ENCODE measurements at regions not wholly inside any gene's neighbourhood (a gene's known extent, or its start where the extent isn't known, plus 50 kb on each side); places are given as distances from the start of the nearest gene placed in this dataset.
A peak's percentile ranks its signal among the peaks of the same experiment; 100 is the strongest.

DNA sequence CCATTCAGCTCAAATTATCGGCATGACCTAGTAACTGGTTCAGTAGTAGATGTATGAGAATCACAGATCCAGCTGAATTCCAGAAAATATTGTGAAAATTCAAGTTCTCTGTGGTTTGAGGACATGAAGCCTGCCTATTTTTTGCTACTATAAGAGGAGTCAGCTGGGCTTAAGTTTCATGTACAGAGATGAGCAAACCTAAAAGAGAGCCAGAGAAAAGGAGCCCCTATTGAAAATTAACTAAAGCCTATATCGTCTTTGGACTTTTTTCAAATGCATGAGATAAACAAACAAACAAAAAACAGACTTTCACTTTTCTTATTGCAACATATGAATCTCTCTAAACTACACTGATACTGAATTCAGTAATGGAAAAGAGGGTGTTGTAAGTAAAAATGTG is 106.8 kb upstream of the SPRY2 start:
- Histone ChIP-seq H3K27ac (no peak overlapping the region), H3K27me3 (no peaks in the 10 kb centered on the region), H3K36me3 (no peaks in the 10 kb centered on the region), H3K9me3 (no peaks in the 10 kb centered on the region), H3K4me3 (no peak overlapping the region), H3K4me1 (no peaks in the 10 kb centered on the region)
- no peak for DNase-seq
- 64 to 65% methylated on average over 2 of the region's 2 CpGs for WGBS, 2 donors
- TF ChIP-seq EP300 (IDR thresholded peaks at IDR 0.05): no peak
- intact Hi-C loops (cut with DNase I): no loop called here

DNA sequence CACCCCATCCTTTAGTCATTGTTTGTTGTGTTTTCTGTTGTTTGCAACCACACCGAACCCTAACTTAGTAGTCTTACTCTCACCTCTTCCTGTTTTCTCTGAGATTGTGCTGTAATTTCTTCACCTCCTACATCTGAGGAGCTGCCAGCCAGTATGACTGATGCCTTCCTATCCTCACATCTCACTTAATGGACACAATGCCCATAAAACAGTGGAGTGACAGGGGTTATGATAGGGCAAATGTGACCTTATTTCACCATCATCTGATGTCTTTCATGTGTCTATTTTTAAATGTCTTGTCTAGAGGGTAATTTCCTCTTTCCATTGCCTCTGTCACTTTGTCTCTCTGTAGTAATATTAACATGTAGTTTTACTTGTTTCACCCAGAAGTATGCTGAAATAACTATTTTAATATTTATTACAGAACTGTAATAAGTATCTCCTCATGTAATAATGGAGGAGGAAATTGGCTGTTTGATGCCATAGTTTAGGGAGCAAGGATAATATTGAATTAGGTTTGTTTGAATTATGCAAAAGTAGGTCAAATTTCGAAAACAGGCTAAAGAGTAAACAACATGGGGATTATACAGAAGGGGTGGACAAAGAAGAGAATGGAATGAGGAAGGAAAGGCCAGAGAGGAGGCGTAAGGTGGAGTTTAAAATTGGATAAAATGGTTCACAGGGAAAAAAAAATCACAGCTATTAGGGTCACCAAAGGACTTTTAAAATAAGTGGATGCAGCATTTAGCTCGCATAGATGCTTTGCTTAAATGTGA is 103.5 kb upstream of the SPRY2 start:
- no peak for DNase-seq
- TF ChIP-seq POLR2AphosphoS5 (IDR thresholded peaks at IDR 0.05) (no peak), EP300 (IDR thresholded peaks at IDR 0.05) (no peak), POLR2A (IDR thresholded peaks at IDR 0.05) (no peak)
- TF ChIP-seq, protein P1, sequence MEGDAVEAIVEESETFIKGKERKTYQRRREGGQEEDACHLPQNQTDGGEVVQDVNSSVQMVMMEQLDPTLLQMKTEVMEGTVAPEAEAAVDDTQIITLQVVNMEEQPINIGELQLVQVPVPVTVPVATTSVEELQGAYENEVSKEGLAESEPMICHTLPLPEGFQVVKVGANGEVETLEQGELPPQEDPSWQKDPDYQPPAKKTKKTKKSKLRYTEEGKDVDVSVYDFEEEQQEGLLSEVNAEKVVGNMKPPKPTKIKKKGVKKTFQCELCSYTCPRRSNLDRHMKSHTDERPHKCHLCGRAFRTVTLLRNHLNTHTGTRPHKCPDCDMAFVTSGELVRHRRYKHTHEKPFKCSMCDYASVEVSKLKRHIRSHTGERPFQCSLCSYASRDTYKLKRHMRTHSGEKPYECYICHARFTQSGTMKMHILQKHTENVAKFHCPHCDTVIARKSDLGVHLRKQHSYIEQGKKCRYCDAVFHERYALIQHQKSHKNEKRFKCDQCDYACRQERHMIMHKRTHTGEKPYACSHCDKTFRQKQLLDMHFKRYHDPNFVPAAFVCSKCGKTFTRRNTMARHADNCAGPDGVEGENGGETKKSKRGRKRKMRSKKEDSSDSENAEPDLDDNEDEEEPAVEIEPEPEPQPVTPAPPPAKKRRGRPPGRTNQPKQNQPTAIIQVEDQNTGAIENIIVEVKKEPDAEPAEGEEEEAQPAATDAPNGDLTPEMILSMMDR (IDR thresholded peaks at IDR 0.05): no peak
- no peaks in the 10 kb centered on the region for H3K36me3 ChIP-seq
- no peaks in the 10 kb centered on the region for H3K9me3 ChIP-seq
- intact Hi-C loops (cut with DNase I): no loop called here
- 68 to 79% methylated on average over 4 of the region's 4 CpGs for WGBS, 2 donors
- no peaks in the 10 kb centered on the region for H3K27me3 ChIP-seq
- H3K27ac ChIP-seq: no peak overlapping the region
- no peak overlapping the region for H3K4me3 ChIP-seq
- H3K4me1 ChIP-seq: no peaks in the 10 kb centered on the region

DNA sequence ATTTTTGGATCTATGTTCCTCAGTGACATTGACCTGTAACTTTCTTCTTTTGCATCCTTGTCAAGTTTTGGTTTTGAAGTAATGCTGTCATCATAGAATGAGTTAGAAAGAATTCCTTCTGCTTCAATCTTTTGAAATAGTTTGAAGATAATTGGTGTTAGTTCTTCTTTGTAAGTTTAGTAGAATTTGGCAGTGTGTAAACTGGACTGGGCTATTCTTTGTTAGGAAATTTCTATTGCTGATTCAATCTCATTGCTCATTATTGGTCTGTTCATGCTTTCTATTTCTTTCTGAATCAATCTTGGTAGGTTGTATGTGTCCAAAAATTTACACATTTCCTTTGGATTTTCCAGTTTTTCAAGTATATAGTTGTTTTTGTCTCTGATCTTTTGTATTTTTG is 101.7 kb upstream of the SPRY2 start:
- Histone ChIP-seq H3K9me3 (no peaks in the 10 kb centered on the region), H3K27ac (no peak overlapping the region), H3K36me3 (no peaks in the 10 kb centered on the region), H3K4me3 (no peak overlapping the region), H3K27me3 (no peaks in the 10 kb centered on the region), H3K4me1 (no peaks in the 10 kb centered on the region)
- TF ChIP-seq, protein P1 (IDR thresholded peaks at IDR 0.05): no peak
- DNase-seq: no peak
- intact Hi-C loops (cut with DNase I): no loop called here

DNA sequence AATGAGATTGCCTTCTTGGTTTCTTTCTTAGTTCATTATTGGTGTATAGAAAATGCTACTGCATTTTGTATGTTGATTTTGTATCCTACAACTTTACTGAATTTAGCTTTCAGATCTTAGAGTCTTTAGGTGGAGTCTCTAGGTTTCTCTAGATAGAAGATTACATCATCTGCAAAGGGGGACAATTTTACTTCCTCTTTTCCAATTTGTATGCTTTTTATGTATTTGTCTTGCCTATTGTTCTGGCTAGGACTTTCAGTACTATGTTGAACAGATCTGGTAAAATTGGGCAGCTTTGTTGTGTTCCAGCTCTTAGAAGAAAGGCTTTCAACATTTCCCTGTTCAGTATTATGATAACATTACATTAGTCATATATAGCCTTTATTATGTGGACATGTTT is 101.0 kb upstream of the SPRY2 start:
- H3K27me3 ChIP-seq: no peaks in the 10 kb centered on the region
- intact Hi-C loops (cut with DNase I): no loop called here
- no peaks in the 10 kb centered on the region for H3K9me3 ChIP-seq
- DNase-seq: no peak
- no peak overlapping the region for H3K4me3 ChIP-seq
- H3K27ac ChIP-seq: no peak overlapping the region
- TF ChIP-seq, protein P1 (IDR thresholded peaks at IDR 0.05): no peak
- no peak for TF ChIP-seq EP300 (IDR thresholded peaks at IDR 0.05)
- TF ChIP-seq POLR2AphosphoS5 (IDR thresholded peaks at IDR 0.05): no peak
- no peaks in the 10 kb centered on the region for H3K36me3 ChIP-seq
- H3K4me1 ChIP-seq: peaks cover 0 to 2% (median under 1%) of the 10 kb centered on the region in 4 donors

DNA sequence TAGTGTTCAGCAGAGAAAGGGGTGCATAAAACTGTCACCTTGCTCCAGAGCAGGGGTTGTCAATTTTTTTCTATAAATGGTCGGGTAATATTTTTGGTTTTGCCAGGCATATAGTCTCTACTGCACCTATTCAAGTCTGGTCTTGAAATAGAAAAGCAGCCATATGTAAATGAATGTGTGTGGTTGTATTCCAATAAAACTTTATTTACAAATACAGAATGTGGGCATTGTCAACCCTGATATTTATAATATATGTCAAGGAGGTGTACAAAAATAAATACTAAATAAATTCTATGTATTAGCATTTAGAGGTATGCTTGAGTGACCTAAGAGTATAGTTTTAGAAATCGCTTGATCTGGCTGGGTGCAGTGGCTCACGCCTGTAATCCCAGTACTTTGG is 97.6 kb upstream of the SPRY2 start:
- H3K9me3 ChIP-seq: no peaks in the 10 kb centered on the region
- H3K4me3 ChIP-seq: no peak overlapping the region
- intact Hi-C loops (cut with DNase I): no loop called here
- DNase-seq: no peak
- no peaks in the 10 kb centered on the region for H3K27me3 ChIP-seq
- TF ChIP-seq EP300 (IDR thresholded peaks at IDR 0.05) (no peak), POLR2A (IDR thresholded peaks at IDR 0.05) (no peak), POLR2AphosphoS5 (IDR thresholded peaks at IDR 0.05) (no peak)
- TF ChIP-seq, protein P1 (IDR thresholded peaks at IDR 0.05): no peak
- H3K4me1 ChIP-seq: peaks cover 0 to 13% (median 5%) of the 10 kb centered on the region in 4 donors
- 93 to 98% methylated on average over 3 of the region's 3 CpGs for WGBS, 2 donors
- H3K27ac ChIP-seq: peak overlapping the region in 1 of 4 donors; percentile 57
- H3K36me3 ChIP-seq: no peaks in the 10 kb centered on the region

All from sigmoid colon (tissue), 6 donors.